ENCODE measurements at regions not wholly inside any gene's neighbourhood (a gene's known extent, or its start where the extent isn't known, plus 50 kb on each side); places are given as distances from the start of the nearest gene placed in this dataset.

DNA sequence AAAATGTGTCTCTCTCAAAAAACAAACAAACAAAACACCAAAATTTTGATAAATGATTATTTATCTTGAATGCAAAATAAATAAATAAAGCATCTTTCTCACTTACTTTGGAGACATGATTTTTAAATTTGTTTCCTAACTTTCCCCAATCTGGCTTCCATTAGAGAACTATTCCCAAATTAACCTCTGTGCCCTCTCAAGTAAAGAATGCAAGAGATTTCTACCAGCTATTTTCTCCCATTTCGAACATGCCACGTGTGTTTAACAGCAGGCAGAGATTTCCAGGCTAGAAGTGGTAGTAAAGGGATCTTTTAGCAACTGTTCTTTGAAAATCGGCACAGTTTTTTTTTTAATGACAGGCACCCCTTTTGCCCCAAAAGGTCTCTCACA, 269.1 kb downstream of the SHQ1 start:
- TF ChIP-seq CTCF (IDR thresholded peaks at IDR 0.05) (no peak), POLR2A (IDR thresholded peaks at IDR 0.05) (no peak)
